ENCODE measurements at regions not wholly inside any gene's neighbourhood (a gene's known extent, or its start where the extent isn't known, plus 50 kb on each side); places are given as distances from the start of the nearest gene placed in this dataset.
"Not testable (repeated sequence)": the region's sequence is repeated elsewhere in the genome, so short reads cannot be mapped to it uniquely, and the experiment has no call there.

DNA sequence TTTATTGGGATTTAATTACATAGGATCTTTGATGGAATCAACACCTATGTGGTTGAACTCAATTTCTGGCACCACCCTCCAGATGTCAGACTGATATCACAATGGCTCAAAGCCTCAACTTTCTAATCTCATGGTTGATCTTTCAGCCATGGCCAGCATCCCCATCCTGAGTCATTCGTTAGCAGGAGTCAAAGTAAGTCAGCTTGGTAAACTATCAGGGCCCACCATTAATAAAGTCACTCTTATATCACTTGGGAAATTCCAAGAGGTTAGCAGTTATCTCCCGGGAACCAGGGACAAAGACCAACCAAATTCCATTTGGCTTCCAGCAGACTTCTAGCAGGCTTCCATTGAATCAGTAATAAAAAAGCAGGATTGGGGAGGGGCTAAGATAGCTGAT, 50.7 kb upstream of the TNFSF4 start:
- ATAC-seq (no peak), DNase-seq (no peak)
- intact Hi-C loops (cut with micrococcal nuclease): loop anchor here (10.0 kb wide), 1 partner anchor 567 kb away; the partner anchor contains the start of genes CENPL and DARS2

DNA sequence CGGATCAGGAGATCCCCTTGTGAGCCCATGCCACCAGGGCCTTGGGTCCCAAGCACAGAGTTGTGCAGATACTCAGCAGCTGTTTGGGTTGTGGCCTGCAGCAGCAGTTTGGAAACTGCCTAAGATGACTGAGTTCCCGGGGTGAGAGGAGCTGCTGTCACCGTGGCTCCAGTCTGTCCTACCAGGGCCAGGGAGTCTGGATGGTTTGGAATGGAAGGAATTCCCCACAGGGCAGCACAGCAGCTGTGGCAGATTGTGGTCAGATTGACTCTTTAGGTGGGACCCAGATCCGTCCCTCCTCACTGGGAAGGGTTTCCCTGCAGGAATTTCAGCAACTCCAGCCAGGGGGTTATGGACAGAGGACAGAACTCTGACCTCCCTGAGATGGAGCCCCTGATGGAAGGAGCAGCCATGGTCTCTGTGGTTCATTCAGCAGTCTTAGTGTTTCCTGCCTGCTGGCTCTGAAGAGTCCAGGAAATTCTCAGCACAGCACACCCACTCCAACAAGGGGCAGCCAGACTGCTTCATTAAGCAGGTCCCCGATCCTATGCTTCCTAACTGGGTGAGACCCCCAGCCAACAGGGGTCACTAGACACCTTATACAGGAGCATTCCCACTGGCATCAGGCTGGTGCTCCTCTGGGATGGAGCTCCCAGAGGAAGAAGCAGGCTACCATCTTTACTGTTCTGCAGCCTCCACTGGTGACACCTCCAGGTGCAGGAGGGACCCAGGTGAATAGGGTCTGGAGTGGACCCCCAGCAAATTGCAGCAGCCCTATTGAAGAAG, 51.5 kb upstream of the TNFSF4 start:
- intact Hi-C loops (cut with micrococcal nuclease): loop anchor here (10.0 kb wide), 1 partner anchor 566 kb away; the partner anchor contains the start of genes CENPL and DARS2
- DNase-seq (no peak), ATAC-seq (no peak)

DNA sequence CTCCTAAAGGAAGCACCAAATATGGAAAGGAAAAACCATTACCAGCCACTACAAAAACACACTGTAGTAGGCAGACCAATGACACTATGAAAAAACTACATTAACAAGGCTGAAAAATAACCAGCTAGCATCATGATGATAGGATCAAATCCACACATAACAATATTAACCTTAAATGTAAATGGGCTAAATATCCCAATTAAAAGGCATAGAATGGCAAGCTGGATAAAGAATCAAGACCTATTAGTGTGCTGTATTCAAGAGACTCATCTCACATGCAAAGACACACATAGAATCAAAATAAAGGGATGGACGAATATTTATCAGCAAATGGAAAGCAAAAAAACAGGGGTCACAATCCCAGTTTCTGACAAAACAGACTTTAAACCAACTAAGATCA, 53.2 kb upstream of the TNFSF4 start:
- intact Hi-C loops (cut with micrococcal nuclease); ATAC-seq; DNase-seq: not testable (repeated sequence)

GRCh38 chr1:173266841-173267240, 59.7 kb upstream of the TNFSF4 start:
- DNase-seq (no peak), ATAC-seq (no peak)

GRCh38 chr1:173267453-173267945, 60.4 kb upstream of the TNFSF4 start:
- DNase-seq (no peak), ATAC-seq (no peak)
- intact Hi-C loops (cut with micrococcal nuclease): no loop called here

More at GRCh38 chr1:173266841-173267240, 59.7 kb upstream of the TNFSF4 start:
- intact Hi-C loops (cut with micrococcal nuclease): no loop called here

DNA sequence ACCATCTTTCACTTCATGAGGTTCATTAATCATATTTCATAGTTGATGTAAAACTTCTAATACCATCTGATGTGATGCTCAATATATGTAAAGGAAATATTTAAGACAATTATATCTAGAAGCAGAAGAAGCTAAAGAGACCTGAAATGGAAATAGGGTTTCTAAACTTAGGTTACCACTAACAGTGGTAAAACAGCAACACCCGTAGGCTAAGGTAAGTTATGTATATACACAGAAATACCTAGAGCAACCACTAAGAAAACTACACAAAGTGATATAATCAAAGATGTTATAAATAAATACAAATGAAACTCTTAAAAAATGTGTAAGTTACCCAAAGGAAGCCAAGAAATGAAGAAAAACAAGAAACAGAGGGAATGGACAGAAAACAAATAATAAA, 61.1 kb upstream of the TNFSF4 start:
- ATAC-seq (no peak), DNase-seq (no peak)
- intact Hi-C loops (cut with micrococcal nuclease): no loop called here

DNA sequence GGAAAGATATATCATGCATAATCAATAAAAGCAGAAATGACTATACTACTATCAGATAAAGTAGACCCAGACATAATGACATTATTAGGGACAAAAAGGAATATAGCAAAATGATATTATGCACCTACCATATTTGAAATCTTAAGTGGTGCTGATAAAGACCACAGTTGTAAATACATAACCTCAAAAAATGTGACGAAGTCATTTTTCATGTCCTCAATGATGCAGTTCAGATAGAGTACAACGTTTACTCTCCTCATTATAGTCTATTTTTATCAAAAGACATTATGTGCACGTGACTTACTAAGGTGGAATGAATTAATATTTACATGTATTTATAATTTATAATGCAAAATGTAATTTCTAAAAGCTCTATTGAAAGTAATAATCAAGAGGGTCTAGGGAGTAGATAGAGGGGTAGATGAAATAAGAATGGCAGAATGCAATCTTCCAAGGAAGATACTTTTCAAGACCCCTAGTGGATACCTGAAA, 61.7 kb upstream of the TNFSF4 start:
- no peak for ATAC-seq
- intact Hi-C loops (cut with micrococcal nuclease): no loop called here
- no peak for DNase-seq

GRCh38 chr1:173269490-173270230, 62.5 kb upstream of the TNFSF4 start:
- no peak for DNase-seq
- ATAC-seq: no peak
- intact Hi-C loops (cut with micrococcal nuclease): no loop called here

GRCh38 chr1:173270243-173270642, 63.1 kb upstream of the TNFSF4 start:
- intact Hi-C loops (cut with micrococcal nuclease): no loop called here
- ATAC-seq: no peak
- no peak for DNase-seq

- intact Hi-C loops (cut with micrococcal nuclease); ATAC-seq: not testable (repeated sequence)
Observed at GRCh38 chr1:173271021-173271420, 63.9 kb upstream of the TNFSF4 start.

DNA sequence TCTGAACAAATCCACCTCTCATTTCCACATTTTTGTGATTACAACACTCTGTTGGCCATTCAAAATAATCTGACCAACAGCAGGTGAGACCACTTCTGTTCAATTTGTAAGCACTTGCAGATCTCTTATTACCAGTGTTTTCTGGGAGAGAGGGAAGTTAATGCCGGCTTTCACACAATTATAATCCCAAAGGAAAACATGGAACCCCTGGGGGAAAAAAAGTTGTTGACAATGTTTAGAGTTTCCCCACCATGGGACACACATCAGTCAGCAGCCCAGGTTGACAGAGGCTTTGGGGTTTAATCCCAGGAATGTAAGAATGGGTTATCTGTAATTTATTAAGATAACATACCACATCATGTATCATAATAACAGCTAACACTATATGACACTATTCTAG, 68.4 kb upstream of the TNFSF4 start:
- DNase-seq (no peak), ATAC-seq (no peak)
- intact Hi-C loops (cut with micrococcal nuclease): no loop called here

More at GRCh38 chr1:173271021-173271420, 63.9 kb upstream of the TNFSF4 start:
- DNase-seq: not testable (repeated sequence)

- no peak for ATAC-seq
- intact Hi-C loops (cut with micrococcal nuclease): no loop called here
- no peak for DNase-seq
Observed at GRCh38 chr1:173276922-173277800, 70.0 kb upstream of the TNFSF4 start.

DNA sequence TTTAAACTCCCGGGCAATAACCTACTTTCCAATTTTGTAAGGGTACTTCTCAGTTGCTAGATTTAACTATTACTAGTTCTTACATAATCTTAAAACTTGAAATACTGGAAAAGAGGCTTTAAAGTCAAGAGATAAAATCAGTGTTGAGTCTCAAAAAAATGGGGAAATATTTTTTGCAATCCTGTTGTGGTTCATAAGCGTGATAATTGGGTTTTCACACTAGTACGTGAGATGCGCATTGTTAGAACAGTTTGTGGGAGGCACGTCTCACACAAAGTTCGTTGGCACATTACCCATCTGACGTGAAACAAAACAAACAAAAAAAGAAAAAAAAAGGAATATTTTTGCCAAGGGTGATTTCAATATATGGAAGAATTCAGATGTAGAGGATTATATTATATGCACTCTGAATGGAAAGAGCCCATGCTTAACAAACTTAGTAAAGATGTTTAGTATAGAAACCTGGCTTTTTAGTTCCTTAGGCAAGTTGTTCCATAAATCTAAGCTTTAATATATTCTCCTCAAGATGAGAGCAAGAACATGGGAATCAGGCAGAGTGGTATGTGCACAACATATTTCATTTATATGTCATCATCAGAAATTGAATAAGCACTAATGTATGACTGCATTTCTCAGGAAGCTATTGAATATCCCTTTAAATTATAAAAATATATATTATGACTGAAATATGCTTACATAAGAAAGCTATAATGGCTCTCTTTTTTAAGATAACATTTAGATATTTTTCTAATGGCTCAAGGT, 73.9 kb upstream of the TNFSF4 start:
- no peak for DNase-seq
- intact Hi-C loops (cut with micrococcal nuclease): no loop called here
- ATAC-seq: no peak

DNA sequence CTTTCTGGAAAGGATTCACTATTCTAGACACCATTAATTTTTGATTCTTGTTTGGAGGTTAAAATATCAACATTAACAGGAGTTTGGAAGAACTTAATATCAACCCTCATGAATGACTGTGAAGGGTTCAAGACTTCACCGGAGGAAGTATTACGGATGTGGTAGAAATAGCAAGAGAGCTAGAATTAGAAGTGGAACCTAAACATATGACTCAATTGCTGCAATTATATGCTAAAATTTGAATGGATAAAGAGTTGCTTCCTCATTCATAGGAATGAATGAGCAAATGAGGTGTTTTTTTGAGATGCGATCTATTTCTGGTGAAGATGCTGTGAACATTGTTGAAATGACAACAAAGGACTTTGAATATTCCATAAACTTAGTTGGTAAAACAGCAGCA, 77.9 kb upstream of the TNFSF4 start:
- ATAC-seq: no peak
- DNase-seq: no peak
- intact Hi-C loops (cut with micrococcal nuclease): no loop called here

- DNase-seq (no peak), ATAC-seq (no peak)
- intact Hi-C loops (cut with micrococcal nuclease): no loop called here
Observed at GRCh38 chr1:173287785-173288184, 80.7 kb upstream of the TNFSF4 start.

DNA sequence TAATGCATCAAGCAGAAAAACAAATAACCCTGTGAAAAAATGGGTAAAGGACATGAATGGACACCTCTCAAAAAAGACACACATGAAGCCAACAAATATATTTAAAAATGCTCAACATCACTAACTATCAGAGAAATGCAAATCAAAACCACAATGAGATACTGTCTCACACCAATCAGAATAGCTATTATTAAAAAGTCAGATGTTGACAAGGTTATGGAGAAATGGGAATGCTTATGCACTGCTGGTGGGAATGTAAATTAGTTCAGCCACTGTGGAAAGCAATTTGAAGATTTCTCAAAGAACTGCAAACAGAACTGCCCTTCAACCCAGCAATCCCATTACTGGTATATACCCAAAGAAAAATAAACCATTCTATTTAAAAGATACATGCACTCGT, 86.6 kb upstream of the TNFSF4 start:
- intact Hi-C loops (cut with micrococcal nuclease): no loop called here
- no peak for ATAC-seq

GRCh38 chr1:173294843-173295242, 87.7 kb upstream of the TNFSF4 start:
- intact Hi-C loops (cut with micrococcal nuclease): no loop called here
- ATAC-seq (no peak), DNase-seq (no peak)

More for the DNA sequence above, 86.6 kb upstream of the TNFSF4 start:
- no peak for DNase-seq

DNA sequence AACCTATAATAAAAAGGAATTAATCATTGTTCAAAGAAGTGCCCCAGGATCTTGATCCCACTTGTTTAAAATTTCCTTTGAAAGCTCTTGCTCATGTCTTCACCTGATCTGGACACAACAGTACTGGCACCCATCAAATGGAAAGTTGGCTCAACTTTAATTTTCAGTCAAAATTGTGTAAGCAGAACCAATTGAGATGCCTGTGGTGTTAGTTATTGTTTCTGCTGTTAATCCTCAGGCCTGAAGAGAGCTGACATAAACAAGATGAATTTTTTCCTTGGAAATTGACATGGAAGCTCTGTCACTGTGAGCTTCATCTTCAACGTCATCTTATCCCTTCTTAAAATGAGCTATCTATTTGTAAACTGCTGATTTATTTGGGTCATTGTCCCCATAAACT, 88.3 kb upstream of the TNFSF4 start:
- intact Hi-C loops (cut with micrococcal nuclease): no loop called here
- no peak for ATAC-seq

More for the DNA sequence above, 88.3 kb upstream of the TNFSF4 start:
- DNase-seq: no peak

All from left ventricle myocardium superior (tissue), 1 donor.